ENCODE measurements at regions not wholly inside any gene's neighbourhood (a gene's known extent, or its start where the extent isn't known, plus 50 kb on each side); places are given as distances from the start of the nearest gene placed in this dataset.
"Not testable (repeated sequence)": the region's sequence is repeated elsewhere in the genome, so short reads cannot be mapped to it uniquely, and the experiment has no call there.

GRCh38 chr4:12028258-12028657 is 599.6 kb upstream of the HS3ST1 start:
- no peak for DNase-seq

- no peak for DNase-seq
Observed at GRCh38 chr4:12022409-12022808, 593.7 kb upstream of the HS3ST1 start.

- no peak for DNase-seq
Observed at GRCh38 chr4:12016729-12017128, 588.0 kb upstream of the HS3ST1 start.

GRCh38 chr4:12005471-12005870 is 576.8 kb upstream of the HS3ST1 start:
- no peak for DNase-seq

- peak; percentile 31 for DNase-seq
Observed at GRCh38 chr4:11996581-11996980, 567.9 kb upstream of the HS3ST1 start.

- DNase-seq: no peak
Observed at GRCh38 chr4:11976726-11977263, 548.1 kb upstream of the HS3ST1 start.

GRCh38 chr4:11973270-11973669 is 544.6 kb upstream of the HS3ST1 start:
- no peak for DNase-seq

- no peak for DNase-seq
Observed at GRCh38 chr4:11970754-11971153, 542.1 kb upstream of the HS3ST1 start.

- DNase-seq: no peak
Observed at GRCh38 chr4:11966782-11967181, 538.1 kb upstream of the HS3ST1 start.

- DNase-seq: peak; percentile 34
Observed at GRCh38 chr4:11954093-11954492, 525.4 kb upstream of the HS3ST1 start.

GRCh38 chr4:11949355-11949754 is 520.7 kb upstream of the HS3ST1 start:
- no peak for DNase-seq

- DNase-seq: not testable (repeated sequence)
Observed at GRCh38 chr4:11947629-11948028, 518.9 kb upstream of the HS3ST1 start.

- DNase-seq: no peak
Observed at GRCh38 chr4:11937941-11938340, 509.2 kb upstream of the HS3ST1 start.

- no peak for DNase-seq
Observed at GRCh38 chr4:11931266-11931820, 502.6 kb upstream of the HS3ST1 start.

GRCh38 chr4:11929080-11929479 is 500.4 kb upstream of the HS3ST1 start:
- no peak for DNase-seq

- DNase-seq: no peak
Observed at GRCh38 chr4:11919316-11919715, 490.6 kb upstream of the HS3ST1 start.

- no peak for DNase-seq
Observed at GRCh38 chr4:11914406-11914805, 485.7 kb upstream of the HS3ST1 start.

- no peak for DNase-seq
Observed at GRCh38 chr4:11912886-11913285, 484.2 kb upstream of the HS3ST1 start.

- DNase-seq: no peak
Observed at GRCh38 chr4:11910812-11911211, 482.1 kb upstream of the HS3ST1 start.

- no peak for DNase-seq
Observed at GRCh38 chr4:11908712-11909111, 480.0 kb upstream of the HS3ST1 start.

- no peak for DNase-seq
Observed at GRCh38 chr4:11908205-11908604, 479.5 kb upstream of the HS3ST1 start.

GRCh38 chr4:11904846-11905739 is 476.4 kb upstream of the HS3ST1 start:
- peak; percentile 6 for DNase-seq

GRCh38 chr4:11904117-11904535 is 475.4 kb upstream of the HS3ST1 start:
- no peak for DNase-seq

- no peak for DNase-seq
Observed at GRCh38 chr4:11901089-11901488, 472.4 kb upstream of the HS3ST1 start.

All from OCI-M1 (cell line).